Tibial nerve (tissue), 4 donors: ENCODE measurements at regions not wholly inside any gene's neighbourhood (a gene's known extent, or its start where the extent isn't known, plus 50 kb on each side); places are given as distances from the start of the nearest gene placed in this dataset.

Experiments used
- EP300 ChIP-seq, 2 donors: sonication (generic); formaldehyde crosslinking; IDR thresholded peaks; one replicate each; pipeline ENCODE4 v1.6.1; 2017; ENCODE audit warnings: antibody characterized with exemption in 2 of 2, mild to moderate bottlenecking in 1 of 2
- POLR2A ChIP-seq, 2 donors: fragments of 450-650 bp; IDR thresholded peaks; one replicate each; pipeline ENCODE4 v1.6.1; 2017; ENCODE audit warnings: antibody characterized with exemption in 2 of 2, mild to moderate bottlenecking in 2 of 2, moderate library complexity in 2 of 2
- TF ChIP-seq, protein P1 (sequence below), 5 experiments: fragments of 200-600 bp in 3 of 5; fragments of 450-650 bp in 2 of 5; sonication (generic) in 3 of 5; IDR thresholded peaks; one replicate each; pipeline ENCODE4 v1.5.1; 2016 to 2019; ENCODE audit warnings: antibody characterized with exemption in 5 of 5, mild to moderate bottlenecking in 3 of 5, moderate library complexity in 2 of 5

DNA sequence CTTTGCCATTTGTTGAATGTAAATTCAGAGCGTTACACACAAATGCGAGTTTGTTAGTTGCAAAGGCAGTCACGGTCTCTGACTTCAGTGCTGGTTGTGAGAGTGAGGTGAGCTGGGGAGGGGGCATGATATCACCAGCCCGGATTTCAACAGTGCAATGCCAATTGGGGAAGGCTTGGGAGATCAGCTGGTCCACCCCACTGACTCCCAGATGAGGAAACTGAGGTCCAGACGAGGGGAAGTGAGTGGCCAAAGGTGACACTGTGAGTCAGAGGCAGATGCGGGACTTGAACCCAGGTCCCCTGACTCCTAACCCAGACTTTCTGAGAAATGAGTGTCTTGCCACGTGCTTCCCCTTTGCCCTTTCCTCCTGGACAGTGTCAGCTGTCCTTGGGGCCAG lies 62.1 kb downstream of the CEBPB start:
- TF ChIP-seq, protein P1, sequence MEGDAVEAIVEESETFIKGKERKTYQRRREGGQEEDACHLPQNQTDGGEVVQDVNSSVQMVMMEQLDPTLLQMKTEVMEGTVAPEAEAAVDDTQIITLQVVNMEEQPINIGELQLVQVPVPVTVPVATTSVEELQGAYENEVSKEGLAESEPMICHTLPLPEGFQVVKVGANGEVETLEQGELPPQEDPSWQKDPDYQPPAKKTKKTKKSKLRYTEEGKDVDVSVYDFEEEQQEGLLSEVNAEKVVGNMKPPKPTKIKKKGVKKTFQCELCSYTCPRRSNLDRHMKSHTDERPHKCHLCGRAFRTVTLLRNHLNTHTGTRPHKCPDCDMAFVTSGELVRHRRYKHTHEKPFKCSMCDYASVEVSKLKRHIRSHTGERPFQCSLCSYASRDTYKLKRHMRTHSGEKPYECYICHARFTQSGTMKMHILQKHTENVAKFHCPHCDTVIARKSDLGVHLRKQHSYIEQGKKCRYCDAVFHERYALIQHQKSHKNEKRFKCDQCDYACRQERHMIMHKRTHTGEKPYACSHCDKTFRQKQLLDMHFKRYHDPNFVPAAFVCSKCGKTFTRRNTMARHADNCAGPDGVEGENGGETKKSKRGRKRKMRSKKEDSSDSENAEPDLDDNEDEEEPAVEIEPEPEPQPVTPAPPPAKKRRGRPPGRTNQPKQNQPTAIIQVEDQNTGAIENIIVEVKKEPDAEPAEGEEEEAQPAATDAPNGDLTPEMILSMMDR (IDR thresholded peaks at IDR 0.05): no peak
- no peak for TF ChIP-seq POLR2A (IDR thresholded peaks at IDR 0.05)
- no peak for TF ChIP-seq EP300 (IDR thresholded peaks at IDR 0.05)
